BLaER1 (cell line): ENCODE measurements at regions not wholly inside any gene's neighbourhood (a gene's known extent, or its start where the extent isn't known, plus 50 kb on each side); places are given as distances from the start of the nearest gene placed in this dataset.

Experiments used
- H3K27ac ChIP-seq: shearing (Covaris generic); formaldehyde crosslinking; 2 replicates; pipeline ENCODE4 v1.8.1; 2022
- H3K27me3 ChIP-seq: shearing (Covaris generic); formaldehyde crosslinking; 2 replicates; pipeline ENCODE4 v1.8.1; 2022
- H3K36me3 ChIP-seq: shearing (Covaris generic); formaldehyde crosslinking; 2 replicates; pipeline ENCODE4 v1.8.1; 2022
- H3K4me1 ChIP-seq: shearing (Covaris generic); formaldehyde crosslinking; 2 replicates; pipeline ENCODE4 v1.8.1; 2022
- H3K4me2 ChIP-seq: shearing (Covaris generic); formaldehyde crosslinking; 2 replicates; pipeline ENCODE4 v1.8.1; 2022
- H3K4me3 ChIP-seq: shearing (Covaris generic); formaldehyde crosslinking; 2 replicates; pipeline ENCODE4 v1.8.1; 2022
- H3K9ac ChIP-seq: shearing (Covaris generic); formaldehyde crosslinking; 2 replicates; pipeline ENCODE4 v1.8.1; 2022
- H3K9me3 ChIP-seq: shearing (Covaris generic); formaldehyde crosslinking; 2 replicates; pipeline ENCODE4 v1.8.1; 2022
- H4K20me1 ChIP-seq: shearing (Covaris generic); formaldehyde crosslinking; 2 replicates; pipeline ENCODE4 v1.8.1; 2022
- Cebpa-rat ChIP-seq: shearing (Covaris generic); IDR thresholded peaks from 2 replicates; pipeline ENCODE4 v1.8.1; 2022

DNA sequence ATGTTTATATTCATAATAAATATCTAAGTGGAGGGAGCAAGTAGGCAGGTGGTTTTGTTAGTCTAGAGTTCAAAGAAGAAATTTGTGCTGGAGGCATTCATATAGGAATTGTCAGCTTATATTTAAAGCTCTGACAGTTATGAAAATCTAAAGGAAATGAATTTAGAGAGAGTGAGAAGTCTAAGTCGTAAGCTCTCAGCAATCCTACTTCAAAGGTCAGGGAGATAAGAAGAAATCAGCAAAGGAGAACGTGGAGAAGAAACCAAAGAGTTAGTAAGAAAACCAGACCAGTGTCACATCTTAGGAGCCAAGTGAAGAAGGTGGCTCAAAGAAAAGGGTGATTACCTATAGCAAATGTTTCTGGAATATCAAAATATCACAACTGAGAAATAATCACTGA, 241.8 kb downstream of the FSCB start:
- no peak for TF ChIP-seq Cebpa-rat
- no peak overlapping the region for H3K27ac ChIP-seq
- H3K4me3 ChIP-seq, result no peak overlapping the region
- H3K4me2 ChIP-seq, result no peak overlapping the region
- H3K9ac ChIP-seq, result no peak overlapping the region
- H3K27me3 ChIP-seq, result no peaks in the 10 kb centered on the region
- no peaks in the 10 kb centered on the region for H4K20me1 ChIP-seq
- H3K36me3 ChIP-seq, result no peaks in the 10 kb centered on the region
- no peaks in the 10 kb centered on the region for H3K4me1 ChIP-seq
- H3K9me3 ChIP-seq, result no peaks in the 10 kb centered on the region

- Histone ChIP-seq H3K36me3 (no peaks in the 10 kb centered on the region), H3K27me3 (no peaks in the 10 kb centered on the region), H3K4me2 (no peak overlapping the region), H3K4me3 (no peak overlapping the region), H3K27ac (no peak overlapping the region), H3K4me1 (no peaks in the 10 kb centered on the region), H3K9ac (no peak overlapping the region), H3K9me3 (0 out of 2 replicates have a peak, but pooled peaks cover 3% of the 10 kb centered on the region), H4K20me1 (no peaks in the 10 kb centered on the region)
- no peak for TF ChIP-seq Cebpa-rat
Observed at GRCh38 chr14:44215660-44216059, 291.4 kb downstream of the FSCB start.

DNA sequence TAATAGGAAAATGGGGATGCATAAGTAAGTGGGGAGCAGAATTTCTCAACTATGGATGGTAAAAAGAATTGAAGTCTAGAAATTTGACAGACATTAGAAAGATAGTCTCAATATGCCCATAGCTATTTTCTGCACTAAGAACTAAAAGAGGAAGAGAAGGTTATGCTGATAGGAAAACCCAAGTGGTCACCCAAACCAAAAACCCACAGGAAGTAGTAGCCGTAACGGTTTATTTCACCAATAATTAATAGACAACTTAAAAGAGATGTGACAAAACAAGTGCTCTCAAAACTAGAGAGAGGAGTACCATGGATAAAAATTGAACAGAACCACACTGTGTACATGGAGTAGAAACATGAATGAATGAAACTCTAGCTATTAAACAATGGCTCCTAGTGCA, 295.4 kb downstream of the FSCB start:
- H3K4me2 ChIP-seq, result no peak overlapping the region
- no peaks in the 10 kb centered on the region for H3K4me1 ChIP-seq
- no peak overlapping the region for H3K9ac ChIP-seq
- H3K36me3 ChIP-seq, result no peaks in the 10 kb centered on the region
- no peaks in the 10 kb centered on the region for H4K20me1 ChIP-seq
- no peak overlapping the region for H3K4me3 ChIP-seq
- H3K9me3 ChIP-seq, result 0 out of 2 replicates have a peak, but pooled peaks cover 3% of the 10 kb centered on the region
- no peaks in the 10 kb centered on the region for H3K27me3 ChIP-seq
- no peak overlapping the region for H3K27ac ChIP-seq
- TF ChIP-seq Cebpa-rat, result no peak

DNA sequence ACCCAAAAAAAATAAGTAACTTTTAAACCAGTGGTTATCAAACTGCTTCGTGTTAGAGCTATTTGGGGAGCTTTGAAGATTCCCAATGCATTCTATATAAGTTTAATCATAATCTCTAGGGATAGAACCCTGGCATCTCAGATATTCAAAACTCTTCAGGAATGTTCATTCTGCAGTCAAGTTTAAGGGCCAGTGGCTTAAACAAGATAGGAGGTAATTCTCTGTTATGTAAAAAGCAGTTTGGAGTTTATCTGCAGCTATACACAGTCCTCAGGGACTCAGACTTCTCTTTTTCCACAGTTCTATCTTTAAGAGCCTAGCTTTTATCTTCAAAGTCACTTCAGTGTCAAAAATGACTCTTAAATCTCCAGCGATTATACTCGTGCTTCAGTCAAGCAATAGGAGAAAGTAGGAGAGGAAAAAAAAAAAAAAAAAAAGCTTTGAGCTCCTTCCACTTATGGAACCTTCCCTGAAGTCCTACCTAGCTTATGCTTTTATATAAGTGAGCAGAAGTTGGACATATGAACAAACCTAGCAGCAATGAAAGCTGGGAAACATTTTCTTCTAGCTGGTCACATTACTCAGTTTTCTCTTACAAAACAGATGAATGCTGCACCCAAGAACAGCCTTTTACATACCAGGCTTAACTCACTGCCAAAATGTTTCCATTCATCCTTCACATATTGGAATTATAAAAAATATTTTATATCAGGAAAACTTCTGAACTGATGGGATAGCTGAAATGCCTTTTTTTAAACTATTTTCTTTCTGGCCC, 302.8 kb downstream of the FSCB start:
- no peak for TF ChIP-seq Cebpa-rat
- no peaks in the 10 kb centered on the region for H4K20me1 ChIP-seq
- H3K4me3 ChIP-seq, result no peak overlapping the region
- H3K9me3 ChIP-seq, result no peaks in the 10 kb centered on the region
- H3K9ac ChIP-seq, result no peak overlapping the region
- H3K27ac ChIP-seq, result no peak overlapping the region
- H3K4me1 ChIP-seq, result no peaks in the 10 kb centered on the region
- H3K36me3 ChIP-seq, result no peaks in the 10 kb centered on the region
- H3K4me2 ChIP-seq, result no peak overlapping the region
- no peaks in the 10 kb centered on the region for H3K27me3 ChIP-seq

- Histone ChIP-seq H4K20me1 (no peaks in the 10 kb centered on the region), H3K4me1 (no peaks in the 10 kb centered on the region), H3K4me2 (no peak overlapping the region), H3K9ac (no peak overlapping the region), H3K36me3 (no peaks in the 10 kb centered on the region), H3K27me3 (no peaks in the 10 kb centered on the region), H3K9me3 (peaks cover 12% of the 10 kb centered on the region; the same call in 1 of the 2 replicates), H3K4me3 (no peak overlapping the region), H3K27ac (no peak overlapping the region)
- no peak for TF ChIP-seq Cebpa-rat
Observed at GRCh38 chr14:44180975-44181374, 326.1 kb downstream of the FSCB start.

GRCh38 chr14:44170556-44170955, 336.5 kb downstream of the FSCB start:
- H3K4me1 ChIP-seq, result no peaks in the 10 kb centered on the region
- no peaks in the 10 kb centered on the region for H4K20me1 ChIP-seq
- TF ChIP-seq Cebpa-rat, result no peak
- H3K9me3 ChIP-seq, result no peaks in the 10 kb centered on the region
- no peaks in the 10 kb centered on the region for H3K27me3 ChIP-seq
- H3K4me3 ChIP-seq, result no peak overlapping the region
- no peaks in the 10 kb centered on the region for H3K36me3 ChIP-seq
- no peak overlapping the region for H3K27ac ChIP-seq
- H3K9ac ChIP-seq, result no peak overlapping the region
- H3K4me2 ChIP-seq, result no peak overlapping the region

- no peak overlapping the region for H3K4me2 ChIP-seq
- no peaks in the 10 kb centered on the region for H3K36me3 ChIP-seq
- H3K9ac ChIP-seq, result no peak overlapping the region
- H3K9me3 ChIP-seq, result no peaks in the 10 kb centered on the region
- H3K4me3 ChIP-seq, result no peak overlapping the region
- no peaks in the 10 kb centered on the region for H3K4me1 ChIP-seq
- no peaks in the 10 kb centered on the region for H4K20me1 ChIP-seq
- TF ChIP-seq Cebpa-rat, result no peak
- no peaks in the 10 kb centered on the region for H3K27me3 ChIP-seq
- H3K27ac ChIP-seq, result no peak overlapping the region
Observed at GRCh38 chr14:44170101-44170500, 337.0 kb downstream of the FSCB start.

- Histone ChIP-seq H3K36me3 (no peaks in the 10 kb centered on the region), H3K4me3 (no peak overlapping the region), H3K27ac (no peak overlapping the region), H3K9ac (no peak overlapping the region), H3K4me2 (no peak overlapping the region), H4K20me1 (no peaks in the 10 kb centered on the region), H3K4me1 (no peaks in the 10 kb centered on the region), H3K27me3 (no peaks in the 10 kb centered on the region), H3K9me3 (no peaks in the 10 kb centered on the region)
- TF ChIP-seq Cebpa-rat, result no peak
Observed at GRCh38 chr14:44168566-44168965, 338.5 kb downstream of the FSCB start.

GRCh38 chr14:44166611-44167010, 340.5 kb downstream of the FSCB start:
- Histone ChIP-seq H4K20me1 (no peaks in the 10 kb centered on the region), H3K9ac (no peak overlapping the region), H3K27ac (no peak overlapping the region), H3K4me1 (no peaks in the 10 kb centered on the region), H3K36me3 (no peaks in the 10 kb centered on the region), H3K27me3 (no peaks in the 10 kb centered on the region), H3K4me2 (no peak overlapping the region), H3K4me3 (no peak overlapping the region), H3K9me3 (0 out of 2 replicates have a peak, but pooled peaks cover 6% of the 10 kb centered on the region)
- no peak for TF ChIP-seq Cebpa-rat

DNA sequence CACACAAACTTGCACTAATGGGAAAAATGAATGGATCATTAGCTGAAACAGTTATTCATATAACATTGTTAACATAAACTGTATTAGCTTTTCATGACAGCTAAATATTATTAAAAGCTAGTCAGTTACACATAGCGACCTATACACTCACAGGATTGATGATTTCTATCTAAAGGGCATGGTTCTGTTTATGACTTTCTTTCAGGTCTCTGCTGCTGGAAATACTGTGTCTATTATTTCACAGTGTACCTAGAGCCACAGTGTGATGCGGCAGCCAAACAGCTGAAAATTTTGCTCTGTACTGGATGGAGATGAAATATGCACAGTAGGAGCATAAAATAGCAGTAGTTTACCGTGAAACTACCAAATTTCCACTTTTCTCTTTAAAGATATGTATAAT, 341.1 kb downstream of the FSCB start:
- H3K27me3 ChIP-seq, result no peaks in the 10 kb centered on the region
- no peaks in the 10 kb centered on the region for H3K36me3 ChIP-seq
- no peak overlapping the region for H3K4me2 ChIP-seq
- TF ChIP-seq Cebpa-rat, result no peak
- no peaks in the 10 kb centered on the region for H4K20me1 ChIP-seq
- H3K4me3 ChIP-seq, result no peak overlapping the region
- 0 out of 2 replicates have a peak, but pooled peaks cover 6% of the 10 kb centered on the region for H3K9me3 ChIP-seq
- H3K9ac ChIP-seq, result no peak overlapping the region
- no peak overlapping the region for H3K27ac ChIP-seq
- no peaks in the 10 kb centered on the region for H3K4me1 ChIP-seq

GRCh38 chr14:44165286-44165685, 341.8 kb downstream of the FSCB start:
- no peak overlapping the region for H3K27ac ChIP-seq
- H3K4me2 ChIP-seq, result no peak overlapping the region
- TF ChIP-seq Cebpa-rat, result no peak
- no peaks in the 10 kb centered on the region for H4K20me1 ChIP-seq
- H3K4me3 ChIP-seq, result no peak overlapping the region
- no peaks in the 10 kb centered on the region for H3K27me3 ChIP-seq
- no peak overlapping the region for H3K9ac ChIP-seq
- H3K9me3 ChIP-seq, result 0 out of 2 replicates have a peak, but pooled peaks cover 6% of the 10 kb centered on the region
- no peaks in the 10 kb centered on the region for H3K36me3 ChIP-seq
- H3K4me1 ChIP-seq, result no peaks in the 10 kb centered on the region
